NCI-H1694 (cell line): ENCODE measurements at regions not wholly inside any gene's neighbourhood (a gene's known extent, or its start where the extent isn't known, plus 50 kb on each side); places are given as distances from the start of the nearest gene placed in this dataset.
"Not testable (repeated sequence)": the region's sequence is repeated elsewhere in the genome, so short reads cannot be mapped to it uniquely, and the experiment has no call there.

Experiments
- DNase-seq: peaks from one replicate; lab custom pipeline; 2025; lab: John Stamatoyannopoulos, UW

DNA sequence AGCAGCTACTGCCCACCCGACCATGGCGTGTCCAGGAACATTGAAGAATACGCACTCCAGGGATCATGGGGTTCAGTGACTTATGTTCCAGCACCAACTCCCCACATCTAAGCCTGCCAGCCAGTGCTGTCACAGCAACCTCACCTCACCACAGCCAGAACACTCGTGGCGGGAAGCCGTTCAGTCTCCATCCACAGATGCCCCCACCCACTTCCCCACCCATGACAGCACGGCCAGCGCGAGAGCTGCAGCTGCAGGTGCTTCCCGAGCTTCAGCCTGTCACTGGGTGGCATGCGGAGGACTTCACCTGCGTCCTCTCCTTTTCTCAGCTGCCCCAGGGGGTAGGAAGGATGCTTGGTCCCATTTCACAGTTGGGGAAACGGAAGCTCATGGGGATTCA is 50.3 kb downstream of the RBFOX3 start:
- DNase-seq, result no peak

- no peak for DNase-seq
These were observed 51.6 kb downstream of the RBFOX3 start for GRCh38 chr17:79559111-79559887.

GRCh38 chr17:79558091-79558900 is 52.6 kb downstream of the RBFOX3 start:
- no peak for DNase-seq

DNA sequence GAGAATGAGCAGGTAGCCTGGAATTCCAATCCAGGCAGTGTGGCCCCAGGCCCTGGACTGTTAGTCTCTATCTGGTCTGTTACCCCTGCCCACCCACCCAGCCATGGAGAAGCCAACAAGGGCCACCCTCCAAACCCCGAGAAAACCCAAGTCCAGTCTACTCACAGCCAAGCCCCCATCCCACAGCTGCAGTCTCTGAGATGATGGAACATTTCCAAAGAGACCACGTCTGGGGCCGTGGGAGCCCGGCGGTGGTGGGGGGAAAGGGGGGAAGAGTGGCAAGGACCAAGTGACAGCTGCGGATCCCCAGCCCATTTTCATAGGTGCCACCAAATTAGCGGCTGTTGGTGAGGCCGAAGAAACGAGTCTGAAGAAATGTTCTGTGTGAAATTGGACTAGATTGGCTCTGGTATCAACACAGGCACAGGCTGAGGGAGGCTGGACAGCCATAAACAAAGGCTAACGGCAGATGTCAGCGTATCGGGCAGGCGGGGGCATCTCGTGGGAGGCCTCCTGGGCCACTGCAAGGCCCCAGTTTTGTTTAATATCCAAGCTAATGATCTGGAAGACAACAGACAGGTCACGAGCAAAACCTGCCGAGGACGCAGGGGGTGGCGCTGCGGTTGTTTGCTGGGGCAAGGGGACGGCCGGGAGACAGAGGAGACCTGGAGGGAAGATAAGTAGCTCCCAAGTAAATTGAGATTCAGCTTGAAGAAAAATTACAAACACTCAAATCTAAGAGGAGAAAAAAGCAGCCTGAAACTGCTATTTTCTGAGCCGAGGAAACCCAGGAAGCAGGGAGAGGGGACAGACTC is 53.4 kb downstream of the RBFOX3 start:
- no peak for DNase-seq

DNA sequence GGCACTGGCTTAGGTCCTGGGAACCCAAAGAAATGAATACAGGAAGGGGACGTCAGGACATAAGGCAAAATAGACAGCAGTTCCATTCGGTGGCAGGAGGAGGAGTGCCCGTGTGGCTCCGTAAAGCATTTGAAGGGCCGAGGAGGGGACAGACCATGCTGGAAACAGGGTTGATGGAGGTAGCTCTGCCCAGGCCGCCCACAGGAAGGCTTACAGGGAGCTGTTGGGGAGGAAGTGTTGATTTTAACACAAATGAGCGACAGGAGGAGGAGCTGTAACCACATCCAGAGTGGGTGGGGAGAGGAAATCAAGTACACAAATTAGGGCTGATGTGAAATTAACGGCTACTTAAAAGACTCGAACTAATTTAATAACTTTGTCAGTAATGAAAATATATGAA is 54.6 kb downstream of the RBFOX3 start:
- no peak for DNase-seq

- no peak for DNase-seq
These were observed 55.3 kb downstream of the RBFOX3 start for GRCh38 chr17:79555543-79555942.

DNA sequence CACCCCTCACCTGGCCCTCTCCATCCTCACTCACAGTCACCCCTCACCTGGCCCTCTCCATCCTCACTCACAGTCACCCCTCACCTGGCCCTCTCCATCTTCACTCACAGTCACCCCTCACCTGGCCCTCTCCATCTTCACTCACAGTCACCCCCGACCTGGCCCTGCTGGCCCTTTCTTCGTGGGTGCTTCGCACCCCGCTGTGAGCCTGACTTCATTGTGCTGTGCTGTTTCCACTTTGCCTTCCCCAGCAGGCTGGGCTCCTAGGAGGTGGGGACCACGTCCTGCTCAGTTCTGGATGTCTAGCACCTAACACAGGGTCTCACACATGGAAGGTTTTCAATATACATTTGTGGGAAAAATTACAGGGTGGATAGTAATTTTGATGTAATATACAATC is 56.5 kb downstream of the RBFOX3 start:
- not testable (repeated sequence) for DNase-seq

- no peak for DNase-seq
These were observed 58.0 kb downstream of the RBFOX3 start for GRCh38 chr17:79552824-79553223.

DNA sequence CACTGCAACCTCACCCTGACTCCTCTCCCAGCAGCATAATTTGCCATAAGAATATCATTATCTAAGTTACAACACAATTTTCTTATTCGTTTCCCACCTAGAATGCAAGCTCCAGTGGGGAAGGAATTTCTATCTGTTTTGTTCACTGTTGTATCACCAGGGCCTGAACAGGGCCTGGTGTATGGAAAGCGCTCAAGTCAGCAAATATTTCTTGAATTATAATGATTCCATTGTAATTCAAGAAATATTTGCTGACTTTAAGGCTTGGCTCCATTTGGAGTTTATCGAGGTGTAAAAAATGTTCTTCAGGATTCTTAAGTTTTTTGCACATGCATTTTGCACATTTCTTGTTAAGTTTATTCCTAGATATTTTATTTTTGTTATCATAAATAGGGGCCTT is 58.4 kb downstream of the RBFOX3 start:
- no peak for DNase-seq

GRCh38 chr17:79549141-79549915 is 61.5 kb downstream of the RBFOX3 start:
- peak; percentile 70 for DNase-seq

GRCh38 chr17:79548116-79548515 is 62.7 kb downstream of the RBFOX3 start:
- DNase-seq, result no peak

- no peak for DNase-seq
These were observed 63.3 kb downstream of the RBFOX3 start for GRCh38 chr17:79547586-79547985.

DNA sequence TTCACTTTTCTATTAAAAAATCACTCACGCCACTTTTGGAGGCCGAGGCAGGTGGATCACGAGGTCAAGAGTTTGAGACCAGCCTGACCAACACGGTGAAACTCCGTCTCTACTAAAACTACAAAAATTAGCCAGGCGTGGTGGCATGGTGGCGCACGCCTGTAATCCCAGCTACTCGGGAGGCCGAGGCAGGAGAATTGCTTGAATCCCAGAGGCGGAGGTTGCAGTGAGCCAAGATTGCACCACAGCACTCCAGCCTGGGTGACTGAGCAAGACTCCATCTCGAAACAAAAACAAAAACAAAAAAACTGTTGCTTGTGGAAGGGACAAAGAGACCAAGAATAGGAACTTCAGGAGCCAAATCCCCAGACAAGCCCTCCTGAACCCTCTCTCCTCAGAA is 63.7 kb downstream of the RBFOX3 start:
- not testable (repeated sequence) for DNase-seq

DNA sequence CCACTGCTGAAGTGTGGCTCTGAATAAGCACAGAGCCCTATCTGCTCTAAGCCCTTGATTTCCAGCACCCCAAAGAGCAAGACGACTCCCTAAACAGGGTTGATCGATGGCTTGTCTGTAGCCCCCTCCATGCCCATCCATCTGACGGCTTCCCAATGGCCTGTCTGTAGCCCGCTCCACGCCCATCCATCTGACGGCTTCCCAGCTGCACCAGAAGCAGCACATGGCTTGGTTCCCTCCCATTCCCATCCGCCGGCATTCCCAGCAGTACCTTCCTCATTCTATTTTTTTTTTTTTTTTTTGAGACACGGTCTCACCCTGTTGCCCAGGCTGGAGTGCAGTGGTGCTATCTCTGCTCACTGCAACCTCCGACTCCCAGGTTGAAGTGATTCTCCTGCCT is 64.5 kb downstream of the RBFOX3 start:
- DNase-seq, result no peak

DNA sequence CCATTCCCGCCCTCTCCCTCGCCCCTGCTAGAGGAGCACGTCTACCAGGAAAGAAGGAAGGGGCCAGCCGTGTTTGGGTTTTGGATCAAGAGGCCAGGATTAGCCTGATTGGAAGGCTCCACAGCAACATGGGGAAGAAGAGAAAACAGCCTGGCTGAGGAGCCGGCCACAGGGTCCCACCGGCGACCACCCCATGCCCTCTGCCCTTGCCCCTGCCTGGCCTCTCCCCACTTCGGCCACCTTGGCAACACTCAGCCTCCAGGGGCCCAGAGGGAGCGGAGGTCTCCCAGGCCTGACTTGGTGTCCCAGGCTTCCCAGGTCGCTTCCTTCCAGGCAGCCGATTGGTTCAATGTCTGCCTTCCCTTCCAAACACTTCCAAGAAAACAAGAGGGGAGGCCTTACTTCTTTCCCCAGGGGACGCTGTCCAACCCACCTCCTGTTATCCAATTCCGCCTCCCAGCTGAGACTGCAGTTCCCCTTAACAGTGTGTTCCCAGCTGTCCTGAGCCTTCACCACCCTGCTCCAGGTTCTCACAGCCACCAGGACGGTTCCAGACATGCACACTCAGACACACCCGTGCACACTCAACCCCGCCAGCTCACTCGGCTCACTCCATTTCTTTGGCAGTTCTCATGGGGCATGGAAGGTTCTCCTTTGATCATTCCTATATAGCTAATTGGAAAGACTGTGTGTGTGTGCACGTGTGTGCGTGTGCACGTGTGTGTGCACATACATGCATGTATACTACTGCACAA is 65.4 kb downstream of the RBFOX3 start:
- no peak for DNase-seq

- DNase-seq, result no peak
These were observed 66.5 kb downstream of the RBFOX3 start for GRCh38 chr17:79544142-79544914.

GRCh38 chr17:79543531-79543930 is 67.3 kb downstream of the RBFOX3 start:
- DNase-seq, result no peak

GRCh38 chr17:79542718-79543117 is 68.1 kb downstream of the RBFOX3 start:
- no peak for DNase-seq

- no peak for DNase-seq
These were observed 69.6 kb downstream of the RBFOX3 start for GRCh38 chr17:79541056-79541850.
